WERI-Rb-1 (cell line): ENCODE measurements at regions not wholly inside any gene's neighbourhood (a gene's known extent, or its start where the extent isn't known, plus 50 kb on each side); places are given as distances from the start of the nearest gene placed in this dataset.

Experiments
- DNase-seq: peaks from one replicate; pipeline ENCODE4 v3.0.0-alpha.2; 2020
- H3K27ac ChIP-seq: fragments of 250-450 bp; sonication (Bioruptor Pico); 2 replicates; pipeline ENCODE4 v1.5.1; 2020; ENCODE audit warnings: mild to moderate bottlenecking, moderate library complexity
- H3K27me3 ChIP-seq: fragments of 250-450 bp; sonication (Bioruptor Pico); 2 replicates; pipeline ENCODE4 v1.5.1; 2021; ENCODE audit warnings: mild to moderate bottlenecking, low read depth, moderate library complexity; ENCODE audit not compliant: insufficient read depth, severe bottlenecking
- H3K36me3 ChIP-seq: fragments of 250-450 bp; sonication (Bioruptor Pico); 2 replicates; pipeline ENCODE4 v1.5.1; 2020; ENCODE audit warnings: mild to moderate bottlenecking, moderate library complexity
- H3K4me3 ChIP-seq: 2 replicates; pipeline ENCODE4 v1.5.1; 2011; ENCODE audit warnings: low read depth, mild to moderate bottlenecking, control low read depth, low read length
- H3K9me3 ChIP-seq: fragments of 250-450 bp; sonication (Bioruptor Pico); 2 replicates; pipeline ENCODE4 v1.5.1; 2021; ENCODE audit warnings: mild to moderate bottlenecking, moderate library complexity; ENCODE audit not compliant: severe bottlenecking
- TF ChIP-seq, protein P1 (sequence below): IDR thresholded peaks from 2 replicates; pipeline ENCODE4 v1.5.1; 2011; ENCODE audit warnings: low read depth, mild to moderate bottlenecking, control low read depth, inconsistent platforms, low read length

DNA sequence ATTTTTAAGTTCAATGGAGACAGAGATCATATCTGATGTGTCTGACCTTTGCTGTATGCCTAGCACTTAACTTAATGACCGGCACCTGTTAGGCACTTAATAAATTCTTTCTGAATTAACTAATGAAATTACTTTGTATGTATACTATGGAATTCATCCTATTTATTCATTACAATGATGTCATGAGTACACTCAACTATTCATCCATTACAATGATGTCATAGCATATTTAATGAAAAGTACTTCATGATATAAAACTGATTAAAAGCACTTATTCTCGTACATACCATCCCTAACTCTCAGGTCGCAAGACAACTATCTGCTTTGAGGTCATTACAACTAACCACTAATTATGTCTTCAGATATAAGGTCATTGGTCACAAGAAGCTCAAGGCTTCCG lies 1131.6 kb downstream of the DTWD2 start:
- no peaks in the 10 kb centered on the region for H3K9me3 ChIP-seq
- no peaks in the 10 kb centered on the region for H3K27me3 ChIP-seq
- DNase-seq = no peak
- no peak overlapping the region for H3K4me3 ChIP-seq
- TF ChIP-seq, protein P1, sequence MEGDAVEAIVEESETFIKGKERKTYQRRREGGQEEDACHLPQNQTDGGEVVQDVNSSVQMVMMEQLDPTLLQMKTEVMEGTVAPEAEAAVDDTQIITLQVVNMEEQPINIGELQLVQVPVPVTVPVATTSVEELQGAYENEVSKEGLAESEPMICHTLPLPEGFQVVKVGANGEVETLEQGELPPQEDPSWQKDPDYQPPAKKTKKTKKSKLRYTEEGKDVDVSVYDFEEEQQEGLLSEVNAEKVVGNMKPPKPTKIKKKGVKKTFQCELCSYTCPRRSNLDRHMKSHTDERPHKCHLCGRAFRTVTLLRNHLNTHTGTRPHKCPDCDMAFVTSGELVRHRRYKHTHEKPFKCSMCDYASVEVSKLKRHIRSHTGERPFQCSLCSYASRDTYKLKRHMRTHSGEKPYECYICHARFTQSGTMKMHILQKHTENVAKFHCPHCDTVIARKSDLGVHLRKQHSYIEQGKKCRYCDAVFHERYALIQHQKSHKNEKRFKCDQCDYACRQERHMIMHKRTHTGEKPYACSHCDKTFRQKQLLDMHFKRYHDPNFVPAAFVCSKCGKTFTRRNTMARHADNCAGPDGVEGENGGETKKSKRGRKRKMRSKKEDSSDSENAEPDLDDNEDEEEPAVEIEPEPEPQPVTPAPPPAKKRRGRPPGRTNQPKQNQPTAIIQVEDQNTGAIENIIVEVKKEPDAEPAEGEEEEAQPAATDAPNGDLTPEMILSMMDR = no peak
- no peak overlapping the region for H3K27ac ChIP-seq
- no peaks in the 10 kb centered on the region for H3K36me3 ChIP-seq

DNA sequence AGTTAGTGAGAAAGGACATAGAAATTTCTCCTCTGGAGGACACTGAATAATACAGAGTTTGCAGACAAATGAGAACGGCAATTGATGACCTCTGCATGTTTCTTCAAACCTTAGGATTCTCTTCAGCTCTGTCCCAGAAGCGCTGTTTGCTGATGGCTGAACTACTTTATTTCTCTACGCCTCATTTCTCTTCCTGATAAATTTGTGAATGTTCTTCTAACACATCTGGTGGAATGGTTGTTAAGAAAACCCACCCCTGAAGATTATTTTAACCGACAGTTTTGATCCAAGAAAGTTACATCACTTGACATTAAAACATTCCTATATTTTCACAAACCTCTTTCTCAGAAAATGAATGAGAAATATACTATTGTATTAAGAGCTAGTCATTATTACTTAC lies 1150.6 kb downstream of the DTWD2 start:
- Histone ChIP-seq H3K4me3 (no peak overlapping the region), H3K36me3 (no peaks in the 10 kb centered on the region), H3K27me3 (no peaks in the 10 kb centered on the region), H3K9me3 (no peaks in the 10 kb centered on the region), H3K27ac (no peak overlapping the region)
- DNase-seq = no peak
- TF ChIP-seq, protein P1 = no peak

DNA sequence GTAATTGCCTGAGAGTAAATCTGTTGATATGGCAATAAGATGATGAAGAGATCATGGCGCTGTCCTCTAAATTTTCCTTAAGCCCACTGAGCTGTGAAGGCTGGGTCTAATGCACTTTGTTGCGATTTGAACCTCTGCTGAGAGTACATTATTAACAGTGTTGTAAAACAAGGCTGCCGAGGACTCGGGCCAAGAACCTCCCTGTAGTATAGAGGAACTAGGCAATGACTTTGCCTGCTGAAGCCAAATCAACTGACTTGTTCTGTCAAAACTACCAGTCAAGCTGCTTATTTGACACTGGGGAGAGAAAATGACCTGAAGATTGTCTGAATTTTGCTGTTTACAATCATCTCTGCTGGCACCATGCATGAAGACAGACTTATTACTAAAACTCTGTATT lies 1154.7 kb downstream of the DTWD2 start:
- no peak overlapping the region for H3K4me3 ChIP-seq
- no peaks in the 10 kb centered on the region for H3K27me3 ChIP-seq
- TF ChIP-seq, protein P1 = no peak
- DNase-seq = no peak
- H3K36me3 ChIP-seq = no peaks in the 10 kb centered on the region
- H3K9me3 ChIP-seq = no peaks in the 10 kb centered on the region
- no peak overlapping the region for H3K27ac ChIP-seq

DNA sequence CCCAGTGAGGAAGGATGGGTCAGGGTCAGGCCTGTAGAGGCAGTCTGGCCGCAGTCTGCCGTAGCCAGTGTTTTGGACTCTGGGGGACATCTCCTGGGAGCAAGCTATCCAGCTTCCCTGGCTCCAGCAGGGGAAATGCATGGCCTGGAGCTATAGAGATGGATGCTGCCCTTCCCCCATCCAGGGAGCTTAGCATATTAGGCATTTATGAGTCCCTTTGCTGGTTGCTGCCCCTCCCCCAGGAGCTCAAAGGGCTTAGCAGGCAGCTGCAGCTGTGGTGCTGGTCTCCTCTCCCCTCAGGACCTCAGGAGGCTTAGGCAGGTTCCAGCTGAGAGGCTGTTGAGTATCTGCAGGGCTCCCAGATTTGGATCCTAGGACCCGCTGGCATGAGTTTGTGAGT lies 1158.7 kb downstream of the DTWD2 start:
- TF ChIP-seq, protein P1 = no peak
- no peak overlapping the region for H3K4me3 ChIP-seq
- no peaks in the 10 kb centered on the region for H3K36me3 ChIP-seq
- no peaks in the 10 kb centered on the region for H3K9me3 ChIP-seq
- DNase-seq = peak; percentile 83
- no peaks in the 10 kb centered on the region for H3K27me3 ChIP-seq
- H3K27ac ChIP-seq = no peak overlapping the region

DNA sequence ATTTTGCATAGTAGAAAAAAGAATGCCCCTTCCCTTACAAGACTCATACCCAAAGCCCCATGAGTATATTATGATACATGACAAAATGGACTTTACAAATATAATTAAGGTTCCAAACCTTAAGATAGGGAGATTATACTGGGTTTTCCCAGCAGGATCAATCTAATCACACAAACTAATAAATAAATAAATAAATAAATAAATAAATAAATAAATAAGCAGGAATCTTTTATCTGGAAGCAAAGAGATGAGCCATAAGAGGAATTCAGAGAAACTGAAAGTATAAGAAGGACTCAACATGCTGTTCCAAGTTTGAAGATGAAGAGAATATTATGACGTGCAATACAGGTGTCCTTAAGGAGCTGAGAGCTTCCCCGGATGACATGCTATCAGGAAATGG lies 1174.5 kb downstream of the DTWD2 start:
- H3K27ac ChIP-seq = no peak overlapping the region

DNA sequence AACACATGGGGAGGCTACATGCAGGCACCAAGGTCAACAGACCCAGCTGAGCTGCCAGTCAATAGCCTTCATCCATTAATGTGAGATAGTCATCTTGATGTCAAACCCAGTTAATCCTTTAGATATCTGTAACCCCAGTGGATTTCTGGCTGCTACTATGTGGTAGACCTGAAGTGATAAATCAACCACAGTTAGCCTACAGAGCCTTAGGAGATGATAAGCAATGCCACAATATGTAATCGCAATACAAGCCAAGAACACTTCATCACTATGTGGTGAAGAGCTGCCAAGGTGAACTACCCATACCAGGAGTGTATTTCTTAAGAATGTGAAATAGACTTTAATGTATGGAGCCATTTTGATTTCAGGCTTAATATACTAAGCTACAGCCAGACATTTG lies 1175.5 kb downstream of the DTWD2 start:
- Histone ChIP-seq H3K27me3 (no peaks in the 10 kb centered on the region), H3K27ac (no peak overlapping the region), H3K4me3 (no peak overlapping the region), H3K36me3 (no peaks in the 10 kb centered on the region), H3K9me3 (peaks cover 5% of the 10 kb centered on the region)
- TF ChIP-seq, protein P1 = no peak
- DNase-seq = no peak

More for the DNA sequence above, 1174.5 kb downstream of the DTWD2 start:
- DNase-seq = no peak
- H3K4me3 ChIP-seq = no peak overlapping the region
- H3K36me3 ChIP-seq = no peaks in the 10 kb centered on the region
- peaks cover 5% of the 10 kb centered on the region for H3K9me3 ChIP-seq
- H3K27me3 ChIP-seq = no peaks in the 10 kb centered on the region
- TF ChIP-seq, protein P1 = no peak
